ENCODE measurements at regions not wholly inside any gene's neighbourhood (a gene's known extent, or its start where the extent isn't known, plus 50 kb on each side); places are given as distances from the start of the nearest gene placed in this dataset.

DNA sequence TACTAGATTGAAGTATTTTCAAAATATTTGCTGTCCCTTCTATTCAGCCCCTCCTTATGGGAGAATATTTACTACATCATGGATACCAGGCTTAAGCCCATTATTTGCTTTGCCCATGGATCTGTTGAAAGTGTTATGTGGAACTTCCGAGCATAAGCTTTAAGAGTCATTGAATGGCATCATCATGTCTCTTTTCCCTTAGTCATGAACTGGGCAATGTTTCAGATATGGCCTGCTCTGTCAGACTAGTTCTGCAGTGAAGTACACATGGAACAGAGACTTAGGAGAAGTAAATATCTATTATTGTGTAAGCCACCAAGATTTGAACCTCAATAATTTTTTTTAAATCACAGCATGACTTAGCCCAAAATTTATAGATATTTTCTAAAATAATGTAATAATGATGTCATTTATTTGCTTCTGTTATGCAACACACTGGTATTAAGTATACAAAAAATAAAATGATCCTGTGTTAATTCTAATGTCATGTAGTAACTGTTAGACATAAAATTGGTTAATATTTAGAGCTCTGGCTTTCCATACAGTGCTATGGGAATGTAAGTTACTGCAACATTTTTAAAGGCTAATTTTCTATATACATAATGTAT lies 1097.3 kb downstream of the SLC16A7 start:
- Histone ChIP-seq H3K27me3 (ENCODE audit: control insufficient read depth in 1 of 2, insufficient read depth in 1 of 2, low read length in 2 of 2) (no peaks in the 10 kb centered on the region), H4K8ac (ENCODE audit: low read length) (no peak overlapping the region), H3K23ac (ENCODE audit: low read length in 2 of 2) (no peak overlapping the region), H3K79me1 (replicated peaks; ENCODE audit: low read length, poor library complexity, severe bottlenecking) (no peaks in the 10 kb centered on the region), H3K36me3 (ENCODE audit: control insufficient read depth in 1 of 2, insufficient read depth in 2 of 2, low read depth in 1 of 2, low read length in 2 of 2) (no peaks in the 10 kb centered on the region), H2AFZ (ENCODE audit: low read depth, low read length) (no peak overlapping the region), H2BK120ac (ENCODE audit: low read depth, low read length) (no peak overlapping the region), H2BK12ac (ENCODE audit: low read length in 2 of 2) (no peak overlapping the region), H3K4me2 (ENCODE audit: low read length, poor library complexity, severe bottlenecking) (no peak overlapping the region), H2BK5ac (ENCODE audit: low read depth, low read length, poor library complexity, severe bottlenecking) (no peak overlapping the region), H3K27ac (ENCODE audit: low read length, poor library complexity, severe bottlenecking) (no peak overlapping the region), H3K9me3 (ENCODE audit: control insufficient read depth, low read length) (peaks cover 17% of the 10 kb centered on the region), H2BK15ac (ENCODE audit: low read depth, poor library complexity, severe bottlenecking) (no peak overlapping the region), H2AK5ac (ENCODE audit: low read length, severe bottlenecking) (no peak overlapping the region), H3K18ac (ENCODE audit: low read depth in 1 of 2, low read length in 2 of 2) (no peak overlapping the region), H3K4ac (ENCODE audit: low read depth in 1 of 2, low read length in 2 of 2) (no peak overlapping the region), H3K4me3 (ENCODE audit: insufficient read depth in 1 of 2, low read depth in 1 of 2, low read length in 2 of 2) (no peak overlapping the region), H4K91ac (ENCODE audit: low read length) (no peak overlapping the region), H3K9ac (ENCODE audit: low read length) (no peak overlapping the region), H3K4me1 (ENCODE audit: control insufficient read depth, insufficient read depth, low read depth, low read length) (no peaks in the 10 kb centered on the region), H3K14ac (ENCODE audit: low read length in 2 of 2) (no peak overlapping the region)
- peak; percentile 23 for DNase-seq
- WGBS: 94% methylated on average over 1 of the region's 1 CpG

DNA sequence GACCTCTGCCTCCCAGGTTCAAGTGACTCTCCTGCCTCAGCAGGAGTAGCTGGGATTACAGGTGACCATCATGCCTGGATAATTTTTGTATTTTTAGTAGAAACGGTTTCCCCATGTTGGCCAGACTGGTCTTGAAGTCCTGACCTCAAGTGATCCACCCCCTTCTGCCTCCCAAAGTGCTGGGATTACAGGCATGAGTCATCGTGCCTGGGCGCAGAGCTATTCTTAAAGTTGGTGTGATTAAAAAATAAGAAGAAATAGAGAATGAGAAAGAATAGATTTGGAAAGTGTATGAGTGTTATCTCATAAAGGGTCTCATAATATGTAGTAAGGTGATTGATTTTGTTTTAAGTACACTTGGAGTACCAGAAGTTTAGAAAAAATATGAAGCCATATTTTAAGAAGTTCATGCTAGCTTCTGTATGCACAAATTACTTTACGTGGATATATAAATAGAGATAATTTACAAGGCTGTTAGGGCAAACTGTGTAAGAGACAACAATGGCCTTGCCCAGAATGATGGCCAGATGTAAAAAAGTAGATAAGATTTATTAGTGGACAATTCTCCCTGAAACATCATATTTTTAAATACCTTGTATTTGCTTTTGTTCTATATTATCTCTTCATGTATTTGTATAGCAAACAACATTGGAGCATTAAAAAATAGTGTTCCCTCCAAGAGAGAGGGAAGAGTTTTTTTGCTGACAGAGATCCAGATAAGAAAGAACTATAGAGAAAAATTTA lies 1108.5 kb downstream of the SLC16A7 start:
- DNase-seq: no peak
- WGBS: 81% methylated on average over 4 of the region's 4 CpGs
- Histone ChIP-seq H3K23ac (ENCODE audit: low read length in 2 of 2) (no peak overlapping the region), H4K91ac (ENCODE audit: low read length) (no peak overlapping the region), H3K27me3 (ENCODE audit: control insufficient read depth in 1 of 2, insufficient read depth in 1 of 2, low read length in 2 of 2) (no peaks in the 10 kb centered on the region), H3K4me1 (ENCODE audit: control insufficient read depth, insufficient read depth, low read depth, low read length) (no peaks in the 10 kb centered on the region), H3K14ac (ENCODE audit: low read length in 2 of 2) (no peak overlapping the region), H2BK15ac (ENCODE audit: low read depth, poor library complexity, severe bottlenecking) (no peak overlapping the region), H3K9me3 (ENCODE audit: control insufficient read depth, low read length) (peaks cover 12% of the 10 kb centered on the region), H3K4me2 (ENCODE audit: low read length, poor library complexity, severe bottlenecking) (no peak overlapping the region), H3K4ac (ENCODE audit: low read depth in 1 of 2, low read length in 2 of 2) (no peak overlapping the region), H2BK120ac (ENCODE audit: low read depth, low read length) (no peak overlapping the region), H3K36me3 (ENCODE audit: control insufficient read depth in 1 of 2, insufficient read depth in 2 of 2, low read depth in 1 of 2, low read length in 2 of 2) (no peaks in the 10 kb centered on the region), H3K9ac (ENCODE audit: low read length) (no peak overlapping the region), H3K27ac (ENCODE audit: low read length, poor library complexity, severe bottlenecking) (no peak overlapping the region), H3K79me1 (replicated peaks; ENCODE audit: low read length, poor library complexity, severe bottlenecking) (no peaks in the 10 kb centered on the region), H2BK12ac (ENCODE audit: low read length in 2 of 2) (no peak overlapping the region), H4K8ac (ENCODE audit: low read length) (no peak overlapping the region), H2AFZ (ENCODE audit: low read depth, low read length) (no peak overlapping the region), H2AK5ac (ENCODE audit: low read length, severe bottlenecking) (no peak overlapping the region), H2BK5ac (ENCODE audit: low read depth, low read length, poor library complexity, severe bottlenecking) (no peak overlapping the region), H3K18ac (ENCODE audit: low read depth in 1 of 2, low read length in 2 of 2) (no peak overlapping the region), H3K4me3 (ENCODE audit: insufficient read depth in 1 of 2, low read depth in 1 of 2, low read length in 2 of 2) (no peak overlapping the region)

DNA sequence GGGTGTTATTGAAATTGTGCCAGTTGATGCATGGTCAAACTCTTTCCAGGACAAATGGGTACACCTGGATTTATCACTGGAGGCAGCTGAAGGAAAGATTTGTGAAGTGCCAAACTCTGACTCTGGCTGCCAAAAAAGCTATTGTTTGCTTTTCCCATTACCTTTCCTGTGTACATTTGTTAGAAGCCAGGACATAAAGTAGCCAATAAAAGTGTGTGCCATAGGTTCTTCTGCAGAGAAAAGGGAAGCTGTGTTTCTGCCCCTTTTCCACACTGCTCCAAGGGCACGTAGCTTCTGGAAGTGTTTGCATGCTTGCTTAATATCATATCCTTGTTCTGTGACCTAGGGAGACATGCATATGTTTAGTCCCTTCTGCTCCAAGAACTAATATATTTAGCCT lies 1114.4 kb downstream of the SLC16A7 start:
- H3K14ac ChIP-seq (ENCODE audit: low read length in 2 of 2): no peak overlapping the region
- H3K27me3 ChIP-seq (ENCODE audit: control insufficient read depth in 1 of 2, insufficient read depth in 1 of 2, low read length in 2 of 2): no peaks in the 10 kb centered on the region
- H3K4me1 ChIP-seq (ENCODE audit: control insufficient read depth, insufficient read depth, low read depth, low read length): no peaks in the 10 kb centered on the region
- no peak overlapping the region for H2BK12ac ChIP-seq (ENCODE audit: low read length in 2 of 2)
- no peaks in the 10 kb centered on the region for H3K79me1 ChIP-seq (replicated peaks; ENCODE audit: low read length, poor library complexity, severe bottlenecking)
- no peak for DNase-seq
- H3K4me2 ChIP-seq (ENCODE audit: low read length, poor library complexity, severe bottlenecking): no peak overlapping the region
- H3K23ac ChIP-seq (ENCODE audit: low read length in 2 of 2): no peak overlapping the region
- no peak overlapping the region for H4K91ac ChIP-seq (ENCODE audit: low read length)
- no peak overlapping the region for H3K4ac ChIP-seq (ENCODE audit: low read depth in 1 of 2, low read length in 2 of 2)
- peaks cover 25% of the 10 kb centered on the region for H3K9me3 ChIP-seq (ENCODE audit: control insufficient read depth, low read length)
- no peak overlapping the region for H2BK15ac ChIP-seq (ENCODE audit: low read depth, poor library complexity, severe bottlenecking)
- no peak overlapping the region for H3K9ac ChIP-seq (ENCODE audit: low read length)
- H3K36me3 ChIP-seq (ENCODE audit: control insufficient read depth in 1 of 2, insufficient read depth in 2 of 2, low read depth in 1 of 2, low read length in 2 of 2): no peaks in the 10 kb centered on the region
- no peak overlapping the region for H3K18ac ChIP-seq (ENCODE audit: low read depth in 1 of 2, low read length in 2 of 2)
- H2BK5ac ChIP-seq (ENCODE audit: low read depth, low read length, poor library complexity, severe bottlenecking): no peak overlapping the region
- H2AK5ac ChIP-seq (ENCODE audit: low read length, severe bottlenecking): no peak overlapping the region
- no peak overlapping the region for H2AFZ ChIP-seq (ENCODE audit: low read depth, low read length)
- H3K27ac ChIP-seq (ENCODE audit: low read length, poor library complexity, severe bottlenecking): no peak overlapping the region
- H3K4me3 ChIP-seq (ENCODE audit: insufficient read depth in 1 of 2, low read depth in 1 of 2, low read length in 2 of 2): no peak overlapping the region
- no peak overlapping the region for H4K8ac ChIP-seq (ENCODE audit: low read length)
- no CpG with 5 or more reads among the region's 1 CpG for WGBS
- no peak overlapping the region for H2BK120ac ChIP-seq (ENCODE audit: low read depth, low read length)

DNA sequence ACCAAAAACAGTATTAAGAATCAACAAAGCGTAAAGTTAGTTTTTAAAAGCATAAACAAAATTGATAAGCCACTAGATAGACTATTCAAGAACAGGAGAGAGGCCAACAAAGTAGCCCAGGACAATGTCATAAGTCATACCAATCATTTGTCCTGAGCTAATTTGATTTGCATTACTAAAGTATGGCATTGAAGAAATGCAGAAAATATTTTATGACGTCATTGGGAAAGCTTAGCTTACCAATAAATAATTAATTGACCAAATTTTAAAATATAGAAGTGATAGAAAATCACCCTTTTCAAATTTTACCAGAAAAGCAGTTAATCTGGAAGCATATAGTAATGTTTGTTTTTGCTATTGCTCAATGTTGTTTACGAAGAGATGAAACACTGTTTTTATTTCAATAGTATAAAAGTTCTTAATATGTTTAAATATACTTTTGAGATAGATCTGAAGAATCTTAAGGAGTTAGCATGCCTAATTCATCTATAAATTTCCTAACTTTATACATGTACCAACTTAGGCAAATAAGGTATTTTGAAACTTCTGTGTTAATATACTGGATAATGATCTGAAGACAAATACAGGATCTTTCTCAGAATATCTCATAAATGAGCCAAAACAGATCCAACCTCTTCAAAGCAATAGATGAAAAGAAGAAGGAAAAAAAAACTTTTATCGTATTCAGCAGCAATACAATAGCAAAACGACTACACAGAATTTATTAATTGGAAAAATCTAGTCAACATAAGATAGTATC lies 1118.5 kb downstream of the SLC16A7 start:
- H3K23ac ChIP-seq (ENCODE audit: low read length in 2 of 2): no peak overlapping the region
- WGBS: no CpG with 5 or more reads among the region's 5 CpGs

More for the DNA sequence above, 1118.5 kb downstream of the SLC16A7 start:
- Histone ChIP-seq H3K4me3 (ENCODE audit: insufficient read depth in 1 of 2, low read depth in 1 of 2, low read length in 2 of 2) (no peak overlapping the region), H3K9me3 (ENCODE audit: control insufficient read depth, low read length) (peaks cover 32% of the 10 kb centered on the region), H2BK5ac (ENCODE audit: low read depth, low read length, poor library complexity, severe bottlenecking) (no peak overlapping the region), H2BK15ac (ENCODE audit: low read depth, poor library complexity, severe bottlenecking) (no peak overlapping the region), H3K18ac (ENCODE audit: low read depth in 1 of 2, low read length in 2 of 2) (no peak overlapping the region), H3K27me3 (ENCODE audit: control insufficient read depth in 1 of 2, insufficient read depth in 1 of 2, low read length in 2 of 2) (no peaks in the 10 kb centered on the region), H3K27ac (ENCODE audit: low read length, poor library complexity, severe bottlenecking) (no peak overlapping the region), H3K79me1 (replicated peaks; ENCODE audit: low read length, poor library complexity, severe bottlenecking) (no peaks in the 10 kb centered on the region), H2BK120ac (ENCODE audit: low read depth, low read length) (no peak overlapping the region), H2BK12ac (ENCODE audit: low read length in 2 of 2) (no peak overlapping the region), H2AK5ac (ENCODE audit: low read length, severe bottlenecking) (no peak overlapping the region), H3K9ac (ENCODE audit: low read length) (no peak overlapping the region), H2AFZ (ENCODE audit: low read depth, low read length) (no peak overlapping the region), H4K91ac (ENCODE audit: low read length) (no peak overlapping the region), H4K8ac (ENCODE audit: low read length) (no peak overlapping the region), H3K4me1 (ENCODE audit: control insufficient read depth, insufficient read depth, low read depth, low read length) (no peaks in the 10 kb centered on the region), H3K36me3 (ENCODE audit: control insufficient read depth in 1 of 2, insufficient read depth in 2 of 2, low read depth in 1 of 2, low read length in 2 of 2) (no peaks in the 10 kb centered on the region), H3K14ac (ENCODE audit: low read length in 2 of 2) (no peak overlapping the region), H3K4me2 (ENCODE audit: low read length, poor library complexity, severe bottlenecking) (no peak overlapping the region), H3K4ac (ENCODE audit: low read depth in 1 of 2, low read length in 2 of 2) (no peak overlapping the region)
- no peak for DNase-seq

All from mesenchymal stem cell (in vitro differentiated cells and primary cell).